Loucy (cell line): ENCODE measurements at regions not wholly inside any gene's neighbourhood (a gene's known extent, or its start where the extent isn't known, plus 50 kb on each side); places are given as distances from the start of the nearest gene placed in this dataset.

Experiments
- H2AFZ ChIP-seq: fragments of 200-600 bp; sonication (generic); 2 replicates; pipeline ENCODE4 v1.6.0; 2016; ENCODE audit warnings: antibody characterized with exemption, mild to moderate bottlenecking, low read length, moderate library complexity
- H3F3A ChIP-seq: fragments of 200-600 bp; 2 replicates; pipeline ENCODE4 v1.6.0; 2016; ENCODE audit warnings: antibody characterized with exemption, low read depth, mild to moderate bottlenecking
- H3K27me3 ChIP-seq: fragments of 200-600 bp; sonication (generic); 2 replicates; pipeline ENCODE4 v1.6.1; 2014; ENCODE audit warnings: low read length, mild to moderate bottlenecking; ENCODE audit not compliant: insufficient read depth, poor library complexity, severe bottlenecking
- H3K36me3 ChIP-seq: fragments of 200-600 bp; sonication (generic); 2 replicates; pipeline ENCODE4 v1.6.1; 2016; ENCODE audit warnings: low read length; ENCODE audit not compliant: insufficient read depth
- H3K4me1 ChIP-seq: fragments of 200-600 bp; sonication (generic); 2 replicates; pipeline ENCODE4 v1.5.1; 2014; ENCODE audit warnings: low read length, mild to moderate bottlenecking; ENCODE audit not compliant: insufficient read depth, poor library complexity, severe bottlenecking
- H3K4me2 ChIP-seq: fragments of 200-600 bp; sonication (generic); 2 replicates; pipeline ENCODE4 v1.6.0; 2014; ENCODE audit warnings: antibody characterized with exemption, low read length, low read depth, mild to moderate bottlenecking; ENCODE audit not compliant: poor library complexity, severe bottlenecking
- H3K4me3 ChIP-seq: fragments of 200-600 bp; sonication (generic); 2 replicates; pipeline ENCODE4 v1.5.1; 2014; ENCODE audit warnings: low read length, mild to moderate bottlenecking, mixed read lengths; ENCODE audit not compliant: poor library complexity, severe bottlenecking
- H3K79me2 ChIP-seq: fragments of 200-600 bp; sonication (generic); 2 replicates; pipeline ENCODE4 v1.6.1; 2014; ENCODE audit warnings: low read length; ENCODE audit not compliant: insufficient read depth
- H3K9ac ChIP-seq: fragments of 200-600 bp; sonication (generic); 2 replicates; pipeline ENCODE4 v1.6.0; 2014; ENCODE audit warnings: mild to moderate bottlenecking, low read depth, low read length, moderate library complexity; ENCODE audit not compliant: poor library complexity, severe bottlenecking
- H3K9me2 ChIP-seq: fragments of 200-600 bp; sonication (generic); replicated peaks from 2 replicates; pipeline ENCODE4 v1.6.1; 2016; ENCODE audit warnings: low read depth, low read length, mixed read lengths
- H3K9me3 ChIP-seq: fragments of 200-600 bp; sonication (generic); 2 replicates; pipeline ENCODE4 v1.6.1; 2014; ENCODE audit warnings: mild to moderate bottlenecking, antibody characterized with exemption, low read length, low read depth; ENCODE audit not compliant: insufficient read depth
- H4K20me1 ChIP-seq: fragments of 200-600 bp; sonication (generic); 2 replicates; pipeline ENCODE4 v1.6.0; 2014; ENCODE audit warnings: antibody characterized with exemption, low read length, mild to moderate bottlenecking; ENCODE audit not compliant: insufficient read depth, poor library complexity, severe bottlenecking
- CTCF ChIP-seq: fragments of 200-600 bp; sonication (generic); conservative IDR thresholded peaks from 2 replicates; pipeline ENCODE4 v1.5.1; 2014; ENCODE audit warnings: mild to moderate bottlenecking, antibody characterized with exemption, low read length
- EZH2phosphoT487 ChIP-seq: fragments of 200-600 bp; IDR thresholded peaks from 2 replicates; pipeline ENCODE4 v1.6.1; 2018; ENCODE audit warnings: antibody characterized with exemption, mild to moderate bottlenecking, moderate library complexity, borderline replicate concordance

DNA sequence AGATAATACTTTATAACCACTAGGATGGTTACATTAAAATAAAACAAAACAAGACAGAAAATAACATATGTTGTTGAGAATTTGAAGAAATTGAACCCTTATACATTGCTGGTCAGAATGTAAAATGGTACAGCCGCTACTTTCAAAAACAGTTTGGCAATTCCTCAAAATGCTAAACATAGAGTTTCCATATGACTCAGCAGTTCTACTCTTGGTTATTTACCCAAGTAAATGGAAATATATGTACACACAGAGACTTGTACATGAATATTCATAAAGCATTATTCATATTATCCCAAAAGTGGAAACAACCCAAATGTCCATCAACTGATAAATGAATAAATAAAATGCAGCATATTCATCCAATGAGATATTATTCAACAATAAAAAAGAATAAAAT, 92.5 kb upstream of the LRATD1 start:
- H3K4me2 ChIP-seq = no peak overlapping the region
- H3K36me3 ChIP-seq = no peaks in the 10 kb centered on the region
- no peaks in the 10 kb centered on the region for H3K9me3 ChIP-seq
- no peaks in the 10 kb centered on the region for H4K20me1 ChIP-seq
- TF ChIP-seq CTCF = no peak
- no peak for TF ChIP-seq EZH2phosphoT487
- H3K4me3 ChIP-seq = no peak overlapping the region
- H3K4me1 ChIP-seq = no peaks in the 10 kb centered on the region
- no peaks in the 10 kb centered on the region for H3K79me2 ChIP-seq
- no peak overlapping the region for H3K9ac ChIP-seq
- no peaks in the 10 kb centered on the region for H3K9me2 ChIP-seq
- H3F3A ChIP-seq = no peaks in the 10 kb centered on the region
- no peaks in the 10 kb centered on the region for H3K27me3 ChIP-seq
- H2AFZ ChIP-seq = no peak overlapping the region

- Histone ChIP-seq H2AFZ (no peak overlapping the region), H3K9me3 (no peaks in the 10 kb centered on the region), H3K36me3 (no peaks in the 10 kb centered on the region), H3K9ac (no peak overlapping the region), H3K9me2 (no peaks in the 10 kb centered on the region), H3K4me3 (no peak overlapping the region), H3K79me2 (no peaks in the 10 kb centered on the region), H4K20me1 (no peaks in the 10 kb centered on the region), H3K4me1 (no peaks in the 10 kb centered on the region), H3F3A (no peaks in the 10 kb centered on the region), H3K4me2 (no peak overlapping the region), H3K27me3 (no peaks in the 10 kb centered on the region)
- TF ChIP-seq CTCF = no peak
- no peak for TF ChIP-seq EZH2phosphoT487
Measured at GRCh38 chr2:14543284-14543683, 89.2 kb upstream of the LRATD1 start.

GRCh38 chr2:14544247-14544646, 88.3 kb upstream of the LRATD1 start:
- H3K4me3 ChIP-seq = no peak overlapping the region
- no peaks in the 10 kb centered on the region for H3K36me3 ChIP-seq
- H3K9ac ChIP-seq = no peak overlapping the region
- TF ChIP-seq CTCF (no peak), EZH2phosphoT487 (no peak)
- no peaks in the 10 kb centered on the region for H3K27me3 ChIP-seq
- no peaks in the 10 kb centered on the region for H3K9me3 ChIP-seq
- no peaks in the 10 kb centered on the region for H3F3A ChIP-seq
- no peak overlapping the region for H2AFZ ChIP-seq
- H3K9me2 ChIP-seq = no peaks in the 10 kb centered on the region
- no peak overlapping the region for H3K4me2 ChIP-seq
- H3K4me1 ChIP-seq = no peaks in the 10 kb centered on the region
- no peaks in the 10 kb centered on the region for H4K20me1 ChIP-seq
- H3K79me2 ChIP-seq = no peaks in the 10 kb centered on the region
